ENCODE measurements at regions not wholly inside any gene's neighbourhood (a gene's known extent, or its start where the extent isn't known, plus 50 kb on each side); places are given as distances from the start of the nearest gene placed in this dataset.

DNA sequence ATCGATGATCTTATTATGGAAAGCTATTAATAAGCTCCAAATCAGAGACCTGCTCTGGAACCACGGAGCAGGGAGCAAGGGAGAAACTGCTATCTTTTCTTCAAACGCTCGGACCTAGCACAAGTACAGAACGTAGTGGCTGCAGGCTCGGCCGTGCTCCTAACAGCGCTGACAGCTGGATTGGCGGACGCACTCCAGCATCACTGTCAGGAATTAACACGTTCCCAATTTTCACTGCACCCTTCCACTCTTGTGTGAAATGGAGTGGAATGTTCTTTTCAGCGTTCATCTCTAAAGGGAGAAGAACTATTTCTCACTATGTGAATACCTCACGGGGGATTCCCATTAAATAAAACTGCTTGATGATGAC lies 106.9 kb downstream of the ZNF281 start (continued):
- TF ChIP-seq, protein P1, sequence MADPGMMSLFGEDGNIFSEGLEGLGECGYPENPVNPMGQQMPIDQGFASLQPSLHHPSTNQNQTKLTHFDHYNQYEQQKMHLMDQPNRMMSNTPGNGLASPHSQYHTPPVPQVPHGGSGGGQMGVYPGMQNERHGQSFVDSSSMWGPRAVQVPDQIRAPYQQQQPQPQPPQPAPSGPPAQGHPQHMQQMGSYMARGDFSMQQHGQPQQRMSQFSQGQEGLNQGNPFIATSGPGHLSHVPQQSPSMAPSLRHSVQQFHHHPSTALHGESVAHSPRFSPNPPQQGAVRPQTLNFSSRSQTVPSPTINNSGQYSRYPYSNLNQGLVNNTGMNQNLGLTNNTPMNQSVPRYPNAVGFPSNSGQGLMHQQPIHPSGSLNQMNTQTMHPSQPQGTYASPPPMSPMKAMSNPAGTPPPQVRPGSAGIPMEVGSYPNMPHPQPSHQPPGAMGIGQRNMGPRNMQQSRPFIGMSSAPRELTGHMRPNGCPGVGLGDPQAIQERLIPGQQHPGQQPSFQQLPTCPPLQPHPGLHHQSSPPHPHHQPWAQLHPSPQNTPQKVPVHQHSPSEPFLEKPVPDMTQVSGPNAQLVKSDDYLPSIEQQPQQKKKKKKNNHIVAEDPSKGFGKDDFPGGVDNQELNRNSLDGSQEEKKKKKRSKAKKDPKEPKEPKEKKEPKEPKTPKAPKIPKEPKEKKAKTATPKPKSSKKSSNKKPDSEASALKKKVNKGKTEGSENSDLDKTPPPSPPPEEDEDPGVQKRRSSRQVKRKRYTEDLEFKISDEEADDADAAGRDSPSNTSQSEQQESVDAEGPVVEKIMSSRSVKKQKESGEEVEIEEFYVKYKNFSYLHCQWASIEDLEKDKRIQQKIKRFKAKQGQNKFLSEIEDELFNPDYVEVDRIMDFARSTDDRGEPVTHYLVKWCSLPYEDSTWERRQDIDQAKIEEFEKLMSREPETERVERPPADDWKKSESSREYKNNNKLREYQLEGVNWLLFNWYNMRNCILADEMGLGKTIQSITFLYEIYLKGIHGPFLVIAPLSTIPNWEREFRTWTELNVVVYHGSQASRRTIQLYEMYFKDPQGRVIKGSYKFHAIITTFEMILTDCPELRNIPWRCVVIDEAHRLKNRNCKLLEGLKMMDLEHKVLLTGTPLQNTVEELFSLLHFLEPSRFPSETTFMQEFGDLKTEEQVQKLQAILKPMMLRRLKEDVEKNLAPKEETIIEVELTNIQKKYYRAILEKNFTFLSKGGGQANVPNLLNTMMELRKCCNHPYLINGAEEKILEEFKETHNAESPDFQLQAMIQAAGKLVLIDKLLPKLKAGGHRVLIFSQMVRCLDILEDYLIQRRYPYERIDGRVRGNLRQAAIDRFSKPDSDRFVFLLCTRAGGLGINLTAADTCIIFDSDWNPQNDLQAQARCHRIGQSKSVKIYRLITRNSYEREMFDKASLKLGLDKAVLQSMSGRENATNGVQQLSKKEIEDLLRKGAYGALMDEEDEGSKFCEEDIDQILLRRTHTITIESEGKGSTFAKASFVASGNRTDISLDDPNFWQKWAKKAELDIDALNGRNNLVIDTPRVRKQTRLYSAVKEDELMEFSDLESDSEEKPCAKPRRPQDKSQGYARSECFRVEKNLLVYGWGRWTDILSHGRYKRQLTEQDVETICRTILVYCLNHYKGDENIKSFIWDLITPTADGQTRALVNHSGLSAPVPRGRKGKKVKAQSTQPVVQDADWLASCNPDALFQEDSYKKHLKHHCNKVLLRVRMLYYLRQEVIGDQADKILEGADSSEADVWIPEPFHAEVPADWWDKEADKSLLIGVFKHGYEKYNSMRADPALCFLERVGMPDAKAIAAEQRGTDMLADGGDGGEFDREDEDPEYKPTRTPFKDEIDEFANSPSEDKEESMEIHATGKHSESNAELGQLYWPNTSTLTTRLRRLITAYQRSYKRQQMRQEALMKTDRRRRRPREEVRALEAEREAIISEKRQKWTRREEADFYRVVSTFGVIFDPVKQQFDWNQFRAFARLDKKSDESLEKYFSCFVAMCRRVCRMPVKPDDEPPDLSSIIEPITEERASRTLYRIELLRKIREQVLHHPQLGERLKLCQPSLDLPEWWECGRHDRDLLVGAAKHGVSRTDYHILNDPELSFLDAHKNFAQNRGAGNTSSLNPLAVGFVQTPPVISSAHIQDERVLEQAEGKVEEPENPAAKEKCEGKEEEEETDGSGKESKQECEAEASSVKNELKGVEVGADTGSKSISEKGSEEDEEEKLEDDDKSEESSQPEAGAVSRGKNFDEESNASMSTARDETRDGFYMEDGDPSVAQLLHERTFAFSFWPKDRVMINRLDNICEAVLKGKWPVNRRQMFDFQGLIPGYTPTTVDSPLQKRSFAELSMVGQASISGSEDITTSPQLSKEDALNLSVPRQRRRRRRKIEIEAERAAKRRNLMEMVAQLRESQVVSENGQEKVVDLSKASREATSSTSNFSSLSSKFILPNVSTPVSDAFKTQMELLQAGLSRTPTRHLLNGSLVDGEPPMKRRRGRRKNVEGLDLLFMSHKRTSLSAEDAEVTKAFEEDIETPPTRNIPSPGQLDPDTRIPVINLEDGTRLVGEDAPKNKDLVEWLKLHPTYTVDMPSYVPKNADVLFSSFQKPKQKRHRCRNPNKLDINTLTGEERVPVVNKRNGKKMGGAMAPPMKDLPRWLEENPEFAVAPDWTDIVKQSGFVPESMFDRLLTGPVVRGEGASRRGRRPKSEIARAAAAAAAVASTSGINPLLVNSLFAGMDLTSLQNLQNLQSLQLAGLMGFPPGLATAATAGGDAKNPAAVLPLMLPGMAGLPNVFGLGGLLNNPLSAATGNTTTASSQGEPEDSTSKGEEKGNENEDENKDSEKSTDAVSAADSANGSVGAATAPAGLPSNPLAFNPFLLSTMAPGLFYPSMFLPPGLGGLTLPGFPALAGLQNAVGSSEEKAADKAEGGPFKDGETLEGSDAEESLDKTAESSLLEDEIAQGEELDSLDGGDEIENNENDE (IDR thresholded peaks at IDR 0.05; ENCODE audit: insufficient replicate concordance, low read length) = no peak
- TF ChIP-seq KDM5A (IDR thresholded peaks at IDR 0.05; ENCODE audit: low read length) (no peak), POLR2AphosphoS5 (IDR thresholded peaks at IDR 0.05; ENCODE audit: low read depth, low read length) (no peak)

Data from H1 (cell line).